ENCODE measurements at regions not wholly inside any gene's neighbourhood (a gene's known extent, or its start where the extent isn't known, plus 50 kb on each side); places are given as distances from the start of the nearest gene placed in this dataset.

- no peak for DNase-seq (ENCODE audit: low read depth, low spot score)
- no peak for TF ChIP-seq TCF7L2 (IDR thresholded peaks at IDR 0.05; ENCODE audit: low read depth, low read length)
- TF ChIP-seq REST (IDR thresholded peaks at IDR 0.05; ENCODE audit: insufficient read depth in 1 of 2, low read depth in 2 of 2, low read length in 1 of 2): no peak
- TF ChIP-seq SIN3A (IDR thresholded peaks at IDR 0.05; ENCODE audit: borderline replicate concordance, insufficient read depth, low read depth, low read length): no peak
- TF ChIP-seq CTCF (IDR thresholded peaks at IDR 0.05): no peak
- no peaks in the 10 kb centered on the region for H3K36me3 ChIP-seq (ENCODE audit: control insufficient read depth, insufficient read depth, low read length)
- H3K4me3 ChIP-seq (ENCODE audit: low read depth in 2 of 2, low read length in 2 of 2): no peak overlapping the region
- intact Hi-C loops (cut with micrococcal nuclease; ENCODE audit: unreplicated experiment) (no loop called here), in situ Hi-C loops (cut with HindIII; ENCODE audit: low pct_unique_long_range_greater_than_20kb, low sequenced_read_pairs) (no loop called here)
- H3K9me3 ChIP-seq (ENCODE audit: control insufficient read depth, insufficient read depth, low read depth, low read length): no peaks in the 10 kb centered on the region
- no TSS peak for BruUV-seq (replicated peaks)
- POLR2A ChIA-PET: no interaction called here
- no peaks in the 10 kb centered on the region for H3K4me1 ChIP-seq (ENCODE audit: control insufficient read depth, insufficient read depth, low read length)
- CTCF ChIA-PET: no interaction called here
- ATAC-seq: no peak
- no peaks in the 10 kb centered on the region for H3K27me3 ChIP-seq (ENCODE audit: control insufficient read depth, insufficient read depth, low read length)
- H3K27ac ChIP-seq (ENCODE audit: low read length): no peak overlapping the region
Observed at GRCh38 chr12:77727442-77728001, 103.2 kb upstream of the NAV3 start.

- ATAC-seq: no peak
- POLR2A ChIA-PET: interaction anchor here (0.6 kb wide), 1 partner anchor 12 kb away, joined by 6 read pairs; no protein-coding TSS in a partner anchor
- Histone ChIP-seq H3K9me3 (ENCODE audit: control insufficient read depth, insufficient read depth, low read depth, low read length) (no peaks in the 10 kb centered on the region), H3K4me1 (ENCODE audit: control insufficient read depth, insufficient read depth, low read length) (no peaks in the 10 kb centered on the region), H3K4me3 (ENCODE audit: low read depth in 2 of 2, low read length in 2 of 2) (no peak overlapping the region), H3K27ac (ENCODE audit: low read length) (no peak overlapping the region), H3K36me3 (ENCODE audit: control insufficient read depth, insufficient read depth, low read length) (no peaks in the 10 kb centered on the region), H3K27me3 (ENCODE audit: control insufficient read depth, insufficient read depth, low read length) (no peaks in the 10 kb centered on the region)
- TF ChIP-seq REST (IDR thresholded peaks at IDR 0.05; ENCODE audit: insufficient read depth in 1 of 2, low read depth in 2 of 2, low read length in 1 of 2) (no peak), CTCF (IDR thresholded peaks at IDR 0.05) (no peak), POLR2AphosphoS5 (IDR thresholded peaks at IDR 0.05; ENCODE audit: low read depth, low read length) (no peak), TCF7L2 (IDR thresholded peaks at IDR 0.05; ENCODE audit: low read depth, low read length) (no peak), SIN3A (IDR thresholded peaks at IDR 0.05; ENCODE audit: borderline replicate concordance, insufficient read depth, low read depth, low read length) (no peak)
- intact Hi-C loops (cut with micrococcal nuclease; ENCODE audit: unreplicated experiment): no loop called here
- in situ Hi-C loops (cut with HindIII; ENCODE audit: low pct_unique_long_range_greater_than_20kb, low sequenced_read_pairs): no loop called here
- BruUV-seq (replicated peaks): no TSS peak
- no peak for DNase-seq (ENCODE audit: low read depth, low spot score)
- CTCF ChIA-PET: interaction anchor here (0.6 kb wide), 1 partner anchor 268 kb away, joined by 3 read pairs; no protein-coding TSS in a partner anchor
Observed at GRCh38 chr12:77725611-77726010, 105.1 kb upstream of the NAV3 start.

Measured in Panc1 (cell line).